Activated naive CD4-positive, alpha-beta T cell treated with anti-CD3 and anti-CD28 coated beads, Interleukin-2, amount 50 U/mL, for 24 hours (primary cell): ENCODE measurements at regions not wholly inside any gene's neighbourhood (a gene's known extent, or its start where the extent isn't known, plus 50 kb on each side); places are given as distances from the start of the nearest gene placed in this dataset.
"Not testable (repeated sequence)": the region's sequence is repeated elsewhere in the genome, so short reads cannot be mapped to it uniquely, and the experiment has no call there.

Source experiments
- H3K27ac Mint-ChIP-seq: one replicate; pipeline ENCODE4 v1.8.0; 2021; ENCODE audit warnings: mild to moderate bottlenecking, mixed read lengths
- H3K27me3 Mint-ChIP-seq: one replicate; pipeline ENCODE4 v1.8.0; 2021; ENCODE audit warnings: mixed read lengths
- H3K36me3 Mint-ChIP-seq: one replicate; pipeline ENCODE4 v1.8.0; 2021; ENCODE audit warnings: mixed read lengths
- H3K4me1 Mint-ChIP-seq: one replicate; pipeline ENCODE4 v1.8.0; 2021; ENCODE audit warnings: mixed read lengths
- H3K4me3 Mint-ChIP-seq: one replicate; pipeline ENCODE4 v1.8.0; 2021; ENCODE audit warnings: mild to moderate bottlenecking, mixed read lengths
- H3K9me3 Mint-ChIP-seq: one replicate; pipeline ENCODE4 v1.8.0; 2021; ENCODE audit warnings: mixed read lengths

- H3K4me3 Mint-ChIP-seq: no peak overlapping the region
- H3K27me3 Mint-ChIP-seq: no peaks in the 10 kb centered on the region
- H3K9me3 Mint-ChIP-seq: no peaks in the 10 kb centered on the region
- peaks cover 75% of the 10 kb centered on the region for H3K4me1 Mint-ChIP-seq
- H3K36me3 Mint-ChIP-seq: no peaks in the 10 kb centered on the region
- H3K27ac Mint-ChIP-seq: peak overlapping the region; percentile 27
Observed at GRCh38 chr20:53658322-53658721, 64.7 kb upstream of the ZNF217 start.

- Mint-ChIP-seq H3K4me3 (peak overlapping the region; percentile 8), H3K27ac (peak overlapping the region; percentile 55), H3K9me3 (no peaks in the 10 kb centered on the region), H3K27me3 (no peaks in the 10 kb centered on the region), H3K36me3 (no peaks in the 10 kb centered on the region), H3K4me1 (peaks cover 77% of the 10 kb centered on the region)
Observed at GRCh38 chr20:53657732-53658131, 64.1 kb upstream of the ZNF217 start.

- H3K27ac Mint-ChIP-seq: no peak overlapping the region
- H3K36me3 Mint-ChIP-seq: no peaks in the 10 kb centered on the region
- H3K4me3 Mint-ChIP-seq: peak overlapping the region; percentile 65
- H3K4me1 Mint-ChIP-seq: peaks cover 78% of the 10 kb centered on the region
- no peaks in the 10 kb centered on the region for H3K27me3 Mint-ChIP-seq
- no peaks in the 10 kb centered on the region for H3K9me3 Mint-ChIP-seq
Observed at GRCh38 chr20:53657279-53657678, 63.6 kb upstream of the ZNF217 start.

- Mint-ChIP-seq H3K36me3 (no peaks in the 10 kb centered on the region), H3K4me1 (peaks cover 76% of the 10 kb centered on the region), H3K4me3 (peak overlapping the region; percentile 9), H3K27me3 (no peaks in the 10 kb centered on the region), H3K9me3 (no peaks in the 10 kb centered on the region), H3K27ac (peak overlapping the region; percentile 78)
Observed at GRCh38 chr20:53656293-53657202, 62.9 kb upstream of the ZNF217 start.

- no peaks in the 10 kb centered on the region for H3K27me3 Mint-ChIP-seq
- no peaks in the 10 kb centered on the region for H3K9me3 Mint-ChIP-seq
- peak overlapping the region; percentile 85 for H3K27ac Mint-ChIP-seq
- no peaks in the 10 kb centered on the region for H3K36me3 Mint-ChIP-seq
- H3K4me3 Mint-ChIP-seq: peak overlapping the region; percentile 49
- peaks cover 68% of the 10 kb centered on the region for H3K4me1 Mint-ChIP-seq
Observed at GRCh38 chr20:53655625-53656292, 62.1 kb upstream of the ZNF217 start.

- H3K4me3 Mint-ChIP-seq: peak overlapping the region; percentile 49
- H3K4me1 Mint-ChIP-seq: peaks cover 62% of the 10 kb centered on the region
- H3K36me3 Mint-ChIP-seq: no peaks in the 10 kb centered on the region
- peak overlapping the region; percentile 85 for H3K27ac Mint-ChIP-seq
- H3K27me3 Mint-ChIP-seq: no peaks in the 10 kb centered on the region
- H3K9me3 Mint-ChIP-seq: no peaks in the 10 kb centered on the region
Observed at GRCh38 chr20:53654932-53655624, 61.4 kb upstream of the ZNF217 start.

GRCh38 chr20:53654521-53654920 lies 60.9 kb upstream of the ZNF217 start:
- H3K27me3 Mint-ChIP-seq, H3K4me3 Mint-ChIP-seq, H3K9me3 Mint-ChIP-seq, H3K36me3 Mint-ChIP-seq: not testable (repeated sequence)
- H3K4me1 Mint-ChIP-seq: peaks cover 56% of the 10 kb centered on the region
- peak overlapping the region; percentile 35 for H3K27ac Mint-ChIP-seq

- H3K4me3 Mint-ChIP-seq: peak overlapping the region; percentile 79
- no peaks in the 10 kb centered on the region for H3K36me3 Mint-ChIP-seq
- peak overlapping the region; percentile 95 for H3K27ac Mint-ChIP-seq
- peaks cover 49% of the 10 kb centered on the region for H3K4me1 Mint-ChIP-seq
- H3K9me3 Mint-ChIP-seq: no peaks in the 10 kb centered on the region
- no peaks in the 10 kb centered on the region for H3K27me3 Mint-ChIP-seq
Observed at GRCh38 chr20:53652859-53653517, 59.3 kb upstream of the ZNF217 start.

GRCh38 chr20:53652090-53652858 lies 58.6 kb upstream of the ZNF217 start:
- peaks cover 42% of the 10 kb centered on the region for H3K4me1 Mint-ChIP-seq
- peak overlapping the region; percentile 95 for H3K27ac Mint-ChIP-seq
- H3K36me3 Mint-ChIP-seq: no peaks in the 10 kb centered on the region
- no peaks in the 10 kb centered on the region for H3K27me3 Mint-ChIP-seq
- peak overlapping the region; percentile 79 for H3K4me3 Mint-ChIP-seq
- H3K9me3 Mint-ChIP-seq: no peaks in the 10 kb centered on the region

GRCh38 chr20:53649493-53649892 lies 55.9 kb upstream of the ZNF217 start:
- peaks cover 35% of the 10 kb centered on the region for H3K4me1 Mint-ChIP-seq
- H3K27ac Mint-ChIP-seq, H3K27me3 Mint-ChIP-seq, H3K9me3 Mint-ChIP-seq, H3K4me3 Mint-ChIP-seq, H3K36me3 Mint-ChIP-seq: not testable (repeated sequence)

GRCh38 chr20:53647286-53647821 lies 53.7 kb upstream of the ZNF217 start:
- Mint-ChIP-seq H3K9me3 (no peaks in the 10 kb centered on the region), H3K27me3 (no peaks in the 10 kb centered on the region), H3K36me3 (peaks cover 2% of the 10 kb centered on the region), H3K4me1 (peaks cover 35% of the 10 kb centered on the region), H3K27ac (no peak overlapping the region), H3K4me3 (no peak overlapping the region)

- Mint-ChIP-seq H3K4me1 (peaks cover 36% of the 10 kb centered on the region), H3K9me3 (no peaks in the 10 kb centered on the region), H3K4me3 (no peak overlapping the region), H3K36me3 (peaks cover 2% of the 10 kb centered on the region), H3K27ac (no peak overlapping the region), H3K27me3 (no peaks in the 10 kb centered on the region)
Observed at GRCh38 chr20:53646550-53646949, 52.9 kb upstream of the ZNF217 start.

- Mint-ChIP-seq H3K36me3 (peaks cover 2% of the 10 kb centered on the region), H3K4me3 (peak overlapping the region; percentile 3), H3K27ac (peak overlapping the region; percentile 74), H3K9me3 (no peaks in the 10 kb centered on the region), H3K4me1 (peaks cover 46% of the 10 kb centered on the region), H3K27me3 (no peaks in the 10 kb centered on the region)
Observed at GRCh38 chr20:53645582-53645897, 51.9 kb upstream of the ZNF217 start.

GRCh38 chr20:53644108-53644507 lies 50.5 kb upstream of the ZNF217 start:
- H3K4me1 Mint-ChIP-seq: peaks cover 57% of the 10 kb centered on the region
- H3K36me3 Mint-ChIP-seq, H3K27ac Mint-ChIP-seq, H3K4me3 Mint-ChIP-seq, H3K27me3 Mint-ChIP-seq, H3K9me3 Mint-ChIP-seq: not testable (repeated sequence)
